Gastroesophageal sphincter (tissue), 4 donors: ENCODE measurements at regions not wholly inside any gene's neighbourhood (a gene's known extent, or its start where the extent isn't known, plus 50 kb on each side); places are given as distances from the start of the nearest gene placed in this dataset.

Experiments used
- ATAC-seq: fragments of 150-250 bp; one replicate; pipeline ENCODE4 v1.9.1; 2016; ENCODE audit warnings: mild to moderate bottlenecking, moderate library complexity
- H3K27ac ChIP-seq, 4 donors: fragments of 200-600 bp; sonication (generic) in 3 of 4; 1 replicate in 3 of 4; 2 replicates in 1 of 4; pipeline ENCODE4 v1.5.1; 2016 to 2019
- H3K27me3 ChIP-seq: fragments of 200-600 bp; sonication (generic); one replicate; pipeline ENCODE4 v1.5.1; 2019
- H3K36me3 ChIP-seq, 2 donors: fragments of 200-600 bp; sonication (generic); one replicate each; pipeline ENCODE4 v1.5.1; 2019; ENCODE audit warnings: control low read depth in 1 of 2
- H3K4me1 ChIP-seq, 3 donors: fragments of 200-600 bp; sonication (generic); 1 replicate in 2 of 3; 2 replicates in 1 of 3; pipeline ENCODE4 v1.5.1; 2016 to 2019; ENCODE audit warnings: control low read depth in 2 of 3
- H3K4me3 ChIP-seq, 2 donors: fragments of 200-600 bp; sonication (generic); one replicate each; pipeline ENCODE4 v1.5.1; 2019; ENCODE audit warnings: mild to moderate bottlenecking in 1 of 2, moderate library complexity in 1 of 2
- H3K9me3 ChIP-seq, 3 donors: fragments of 200-600 bp; sonication (generic); one replicate each; pipeline ENCODE4 v1.5.1; 2017 to 2019; ENCODE audit warnings: control low read depth in 2 of 3
- CTCF ChIP-seq, 4 experiments: fragments of 200-600 bp in 2 of 4; fragments of 450-650 bp in 2 of 4; sonication (generic) in 1 of 4; IDR thresholded peaks; one replicate each; pipeline ENCODE4 v1.5.1; 2017 to 2019; ENCODE audit warnings: antibody characterized with exemption in 4 of 4, mild to moderate bottlenecking in 2 of 4, moderate library complexity in 2 of 4
- EP300 ChIP-seq: sonication (generic); formaldehyde crosslinking; IDR thresholded peaks from one replicate; pipeline ENCODE4 v1.6.1; 2017; ENCODE audit warnings: antibody characterized with exemption, mild to moderate bottlenecking
- POLR2A ChIP-seq, 2 donors: fragments of 450-650 bp; IDR thresholded peaks; one replicate each; pipeline ENCODE4 v1.6.1; 2017; ENCODE audit warnings: antibody characterized with exemption in 2 of 2, mild to moderate bottlenecking in 2 of 2, moderate library complexity in 1 of 2
- POLR2AphosphoS5 ChIP-seq: sonication (generic); formaldehyde crosslinking; IDR thresholded peaks from one replicate; pipeline ENCODE4 v1.6.1; 2017; ENCODE audit warnings: antibody characterized with exemption
- WGBS, 2 donors: methylation state at CpG; one replicate each; pipeline ENCODE4 v1.1.5; 2018; ENCODE audit warnings: low coverage in 1 of 2; 5-methylcytosine and 5-hydroxymethylcytosine counted together

DNA sequence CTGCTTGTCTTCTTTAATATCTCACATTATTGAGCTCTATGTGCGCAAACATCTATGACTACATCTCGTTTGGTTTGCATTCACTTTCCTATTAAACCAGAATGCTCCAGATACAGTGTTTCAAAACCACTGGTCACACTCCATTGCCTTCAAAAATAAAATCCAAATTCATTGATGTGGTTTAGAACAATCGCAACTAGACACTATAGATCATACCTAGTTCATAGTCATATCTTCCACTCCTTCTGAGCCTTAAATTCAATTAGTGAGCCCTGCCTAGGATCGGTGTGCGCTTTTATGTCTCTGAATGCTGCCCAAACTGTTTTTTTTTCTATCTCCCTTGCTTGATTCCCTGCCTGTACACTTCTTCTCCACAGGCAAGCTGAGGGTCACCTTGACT is 238.5 kb upstream of the RGPD4 start:
- H3K9me3 ChIP-seq = no peaks in the 10 kb centered on the region
- WGBS, 2 donors = 74 to 100% methylated on average over 5 of the region's 5 CpGs
- no peak overlapping the region for H3K4me3 ChIP-seq
- no peak for ATAC-seq
- no peak for TF ChIP-seq POLR2A (IDR thresholded peaks at IDR 0.05)
- TF ChIP-seq CTCF (IDR thresholded peaks at IDR 0.05) = no peak
- TF ChIP-seq POLR2AphosphoS5 = no peak
- TF ChIP-seq EP300 = no peak
- H3K36me3 ChIP-seq = no peaks in the 10 kb centered on the region
- H3K4me1 ChIP-seq = no peaks in the 10 kb centered on the region
- H3K27me3 ChIP-seq = no peaks in the 10 kb centered on the region
- no peak overlapping the region for H3K27ac ChIP-seq

DNA sequence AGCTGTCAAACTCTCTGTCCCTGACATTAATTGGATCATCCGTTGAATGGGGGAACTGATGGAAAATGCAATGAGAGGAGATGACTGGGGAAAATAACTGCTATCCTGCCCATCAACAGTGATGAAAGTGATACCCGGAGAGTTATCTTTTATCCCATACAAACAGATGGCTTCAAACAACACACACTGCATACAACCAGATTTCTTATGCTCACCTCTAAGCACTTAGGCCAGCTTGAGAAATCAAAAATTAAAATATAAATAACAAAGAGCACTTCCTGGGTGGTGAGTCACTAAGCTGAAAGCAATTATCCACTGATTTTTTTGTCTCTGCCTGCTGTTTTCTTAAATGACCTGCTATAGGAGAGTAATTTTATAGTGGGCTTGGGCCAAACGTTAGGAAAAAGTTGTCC is 237.6 kb upstream of the RGPD4 start:
- no peaks in the 10 kb centered on the region for H3K36me3 ChIP-seq
- no peaks in the 10 kb centered on the region for H3K4me1 ChIP-seq
- no peak overlapping the region for H3K4me3 ChIP-seq
- TF ChIP-seq EP300 (no peak), POLR2A (IDR thresholded peaks at IDR 0.05) (no peak), POLR2AphosphoS5 (no peak), CTCF (IDR thresholded peaks at IDR 0.05) (no peak)
- WGBS, 2 donors = 30 to 44% methylated on average over 3 of the region's 3 CpGs
- H3K27me3 ChIP-seq = no peaks in the 10 kb centered on the region
- H3K27ac ChIP-seq = no peak overlapping the region
- ATAC-seq = no peak
- no peaks in the 10 kb centered on the region for H3K9me3 ChIP-seq

GRCh38 chr2:107591561-107592279 is 235.0 kb upstream of the RGPD4 start:
- Histone ChIP-seq H3K9me3 (no peaks in the 10 kb centered on the region), H3K4me1 (no peaks in the 10 kb centered on the region), H3K4me3 (no peak overlapping the region), H3K27ac (no peak overlapping the region), H3K27me3 (no peaks in the 10 kb centered on the region), H3K36me3 (no peaks in the 10 kb centered on the region)
- 75 to 76% methylated on average over 3 of the region's 3 CpGs for WGBS, 2 donors
- TF ChIP-seq POLR2A (IDR thresholded peaks at IDR 0.05) (no peak), EP300 (no peak), POLR2AphosphoS5 (no peak), CTCF (IDR thresholded peaks at IDR 0.05) (no peak)
- ATAC-seq = no peak

- Histone ChIP-seq H3K36me3 (no peaks in the 10 kb centered on the region), H3K9me3 (no peaks in the 10 kb centered on the region), H3K4me3 (no peak overlapping the region), H3K4me1 (no peaks in the 10 kb centered on the region), H3K27ac (no peak overlapping the region), H3K27me3 (no peaks in the 10 kb centered on the region)
- ATAC-seq = no peak
- TF ChIP-seq CTCF (IDR thresholded peaks at IDR 0.05) (no peak), POLR2AphosphoS5 (no peak), EP300 (no peak), POLR2A (IDR thresholded peaks at IDR 0.05) (no peak)
- WGBS, 2 donors = 32% methylated on average over 4 of the region's 4 CpGs; no CpG with 5 or more reads in 1 of the 2 donors
Observed at GRCh38 chr2:107592280-107592624, 234.4 kb upstream of the RGPD4 start.

- WGBS, 2 donors = 87% methylated on average over 5 of the region's 5 CpGs; no CpG with 5 or more reads in 1 of the 2 donors
- Histone ChIP-seq H3K27me3 (no peaks in the 10 kb centered on the region), H3K36me3 (no peaks in the 10 kb centered on the region), H3K4me3 (no peak overlapping the region), H3K9me3 (no peaks in the 10 kb centered on the region), H3K27ac (no peak overlapping the region), H3K4me1 (no peaks in the 10 kb centered on the region)
- TF ChIP-seq EP300 (no peak), CTCF (IDR thresholded peaks at IDR 0.05) (no peak), POLR2AphosphoS5 (no peak), POLR2A (IDR thresholded peaks at IDR 0.05) (no peak)
- no peak for ATAC-seq
Observed at GRCh38 chr2:107595285-107595684, 231.4 kb upstream of the RGPD4 start.
